Erythroblast (primary cell): ENCODE measurements at regions not wholly inside any gene's neighbourhood (a gene's known extent, or its start where the extent isn't known, plus 50 kb on each side); places are given as distances from the start of the nearest gene placed in this dataset.

Experiments used
- GATA1 ChIP-seq: IDR thresholded peaks from 2 replicates; pipeline ENCODE4 v1.6.1; 2011; ENCODE audit warnings: low read depth, mild to moderate bottlenecking, control low read depth, low read length, moderate library complexity
- POLR2A ChIP-seq: IDR thresholded peaks from 2 replicates; pipeline ENCODE4 v1.6.1; 2011; ENCODE audit warnings: mild to moderate bottlenecking, low read length

GRCh38 chr4:176014583-176015108 is 51.0 kb upstream of the WDR17 start:
- TF ChIP-seq POLR2A (no peak), GATA1 (no peak)
